ENCODE measurements at regions not wholly inside any gene's neighbourhood (a gene's known extent, or its start where the extent isn't known, plus 50 kb on each side); places are given as distances from the start of the nearest gene placed in this dataset.
"Not testable (repeated sequence)": the region's sequence is repeated elsewhere in the genome, so short reads cannot be mapped to it uniquely, and the experiment has no call there.

- peaks cover 3% of the 10 kb centered on the region for H3K27me3 Mint-ChIP-seq
- H3K9me3 Mint-ChIP-seq (ENCODE audit: low read depth): no peaks in the 10 kb centered on the region
- ATAC-seq: no peak
- no peak overlapping the region for H3K4me3 Mint-ChIP-seq
- no peaks in the 10 kb centered on the region for H3K4me1 Mint-ChIP-seq
- CTCF ChIA-PET: no interaction called here
- H3K27ac Mint-ChIP-seq: no peak overlapping the region
- no peaks in the 10 kb centered on the region for H3K36me3 Mint-ChIP-seq
- no peak for DNase-seq
Observed at GRCh38 chr10:44118500-44118899, 266.4 kb downstream of the CXCL12 start.

GRCh38 chr10:44116474-44116873 lies 268.4 kb downstream of the CXCL12 start:
- H3K4me3 Mint-ChIP-seq: no peak overlapping the region
- ATAC-seq (no peak), DNase-seq (no peak)
- no peaks in the 10 kb centered on the region for H3K4me1 Mint-ChIP-seq
- H3K36me3 Mint-ChIP-seq: no peaks in the 10 kb centered on the region
- no peak overlapping the region for H3K27ac Mint-ChIP-seq
- H3K27me3 Mint-ChIP-seq: peaks cover 3% of the 10 kb centered on the region
- H3K9me3 Mint-ChIP-seq (ENCODE audit: low read depth): no peaks in the 10 kb centered on the region
- CTCF ChIA-PET: no interaction called here

- CTCF ChIA-PET: no interaction called here
- DNase-seq (no peak), ATAC-seq (no peak)
- Mint-ChIP-seq H3K27ac (no peak overlapping the region), H3K27me3 (peaks cover 3% of the 10 kb centered on the region), H3K36me3 (no peaks in the 10 kb centered on the region), H3K9me3 (ENCODE audit: low read depth) (no peaks in the 10 kb centered on the region), H3K4me3 (no peak overlapping the region), H3K4me1 (no peaks in the 10 kb centered on the region)
Observed at GRCh38 chr10:44115516-44115915, 269.4 kb downstream of the CXCL12 start.

- peaks cover 3% of the 10 kb centered on the region for H3K27me3 Mint-ChIP-seq
- no peak overlapping the region for H3K4me3 Mint-ChIP-seq
- ATAC-seq (no peak), DNase-seq (no peak)
- H3K9me3 Mint-ChIP-seq (ENCODE audit: low read depth): no peaks in the 10 kb centered on the region
- CTCF ChIA-PET: no interaction called here
- H3K36me3 Mint-ChIP-seq: no peaks in the 10 kb centered on the region
- no peak overlapping the region for H3K27ac Mint-ChIP-seq
- H3K4me1 Mint-ChIP-seq: no peaks in the 10 kb centered on the region
Observed at GRCh38 chr10:44114441-44114840, 270.5 kb downstream of the CXCL12 start.

- not testable (repeated sequence) for ATAC-seq, H3K36me3 Mint-ChIP-seq
Observed at GRCh38 chr10:44112280-44112679, 272.6 kb downstream of the CXCL12 start.

GRCh38 chr10:44105696-44106095 lies 279.2 kb downstream of the CXCL12 start:
- DNase-seq (no peak), ATAC-seq (no peak)
- Mint-ChIP-seq H3K36me3 (no peaks in the 10 kb centered on the region), H3K4me3 (no peak overlapping the region), H3K9me3 (ENCODE audit: low read depth) (no peaks in the 10 kb centered on the region), H3K4me1 (no peaks in the 10 kb centered on the region), H3K27me3 (no peaks in the 10 kb centered on the region), H3K27ac (no peak overlapping the region)
- CTCF ChIA-PET: no interaction called here

More at GRCh38 chr10:44112280-44112679, 272.6 kb downstream of the CXCL12 start:
- DNase-seq; H3K4me3 Mint-ChIP-seq; H3K4me1 Mint-ChIP-seq; CTCF ChIA-PET; H3K27me3 Mint-ChIP-seq; H3K27ac Mint-ChIP-seq; H3K9me3 Mint-ChIP-seq (ENCODE audit: low read depth): not testable (repeated sequence)

GRCh38 chr10:44102726-44103255 lies 282.1 kb downstream of the CXCL12 start:
- Mint-ChIP-seq H3K4me1 (no peaks in the 10 kb centered on the region), H3K36me3 (no peaks in the 10 kb centered on the region), H3K27ac (no peak overlapping the region), H3K27me3 (no peaks in the 10 kb centered on the region), H3K9me3 (ENCODE audit: low read depth) (no peaks in the 10 kb centered on the region), H3K4me3 (no peak overlapping the region)
- CTCF ChIA-PET: interaction anchor here (0.6 kb wide), 1 partner anchor 744 kb away, joined by 4 read pairs; no protein-coding TSS in a partner anchor
- no peak for ATAC-seq
- DNase-seq: no peak

GRCh38 chr10:44101082-44101481 lies 283.8 kb downstream of the CXCL12 start:
- ATAC-seq (no peak), DNase-seq (no peak)
- CTCF ChIA-PET: no interaction called here
- Mint-ChIP-seq H3K4me1 (no peaks in the 10 kb centered on the region), H3K4me3 (no peak overlapping the region), H3K9me3 (ENCODE audit: low read depth) (no peaks in the 10 kb centered on the region), H3K27me3 (no peaks in the 10 kb centered on the region), H3K27ac (no peak overlapping the region), H3K36me3 (no peaks in the 10 kb centered on the region)

GRCh38 chr10:44099511-44099910 lies 285.4 kb downstream of the CXCL12 start:
- Mint-ChIP-seq H3K4me3 (no peak overlapping the region), H3K27ac (no peak overlapping the region), H3K27me3 (no peaks in the 10 kb centered on the region), H3K9me3 (ENCODE audit: low read depth) (no peaks in the 10 kb centered on the region), H3K36me3 (no peaks in the 10 kb centered on the region), H3K4me1 (no peaks in the 10 kb centered on the region)
- CTCF ChIA-PET: no interaction called here
- DNase-seq (no peak), ATAC-seq (no peak)

- DNase-seq; H3K36me3 Mint-ChIP-seq; H3K27ac Mint-ChIP-seq; H3K4me3 Mint-ChIP-seq; H3K4me1 Mint-ChIP-seq; H3K9me3 Mint-ChIP-seq (ENCODE audit: low read depth); ATAC-seq; H3K27me3 Mint-ChIP-seq; CTCF ChIA-PET: not testable (repeated sequence)
Observed at GRCh38 chr10:44096217-44096616, 288.7 kb downstream of the CXCL12 start.

GRCh38 chr10:44089671-44090070 lies 295.2 kb downstream of the CXCL12 start:
- no peak for DNase-seq
- Mint-ChIP-seq H3K9me3 (ENCODE audit: low read depth) (no peaks in the 10 kb centered on the region), H3K27ac (no peak overlapping the region), H3K36me3 (no peaks in the 10 kb centered on the region), H3K27me3 (peaks cover 5% of the 10 kb centered on the region), H3K4me3 (no peak overlapping the region), H3K4me1 (no peaks in the 10 kb centered on the region)
- CTCF ChIA-PET: no interaction called here
- ATAC-seq: no peak

GRCh38 chr10:44087403-44087802 lies 297.5 kb downstream of the CXCL12 start:
- ATAC-seq (no peak), DNase-seq (no peak)
- H3K4me1 Mint-ChIP-seq: no peaks in the 10 kb centered on the region
- CTCF ChIA-PET: no interaction called here
- H3K27ac Mint-ChIP-seq: no peak overlapping the region
- H3K36me3 Mint-ChIP-seq: no peaks in the 10 kb centered on the region
- H3K9me3 Mint-ChIP-seq (ENCODE audit: low read depth): no peaks in the 10 kb centered on the region
- peaks cover 2% of the 10 kb centered on the region for H3K27me3 Mint-ChIP-seq
- no peak overlapping the region for H3K4me3 Mint-ChIP-seq

GRCh38 chr10:44083719-44084400 lies 301.0 kb downstream of the CXCL12 start:
- DNase-seq (no peak), ATAC-seq (no peak)
- no peaks in the 10 kb centered on the region for H3K9me3 Mint-ChIP-seq (ENCODE audit: low read depth)
- peaks cover 2% of the 10 kb centered on the region for H3K27me3 Mint-ChIP-seq
- H3K4me3 Mint-ChIP-seq: no peak overlapping the region
- no peak overlapping the region for H3K27ac Mint-ChIP-seq
- no peaks in the 10 kb centered on the region for H3K4me1 Mint-ChIP-seq
- H3K36me3 Mint-ChIP-seq: no peaks in the 10 kb centered on the region
- CTCF ChIA-PET: no interaction called here

GRCh38 chr10:44071479-44071878 lies 313.4 kb downstream of the CXCL12 start:
- H3K4me1 Mint-ChIP-seq: no peaks in the 10 kb centered on the region
- no peaks in the 10 kb centered on the region for H3K27me3 Mint-ChIP-seq
- no peak for DNase-seq
- no peaks in the 10 kb centered on the region for H3K36me3 Mint-ChIP-seq
- CTCF ChIA-PET: no interaction called here
- H3K4me3 Mint-ChIP-seq: no peak overlapping the region
- no peaks in the 10 kb centered on the region for H3K9me3 Mint-ChIP-seq (ENCODE audit: low read depth)
- H3K27ac Mint-ChIP-seq: no peak overlapping the region
- no peak for ATAC-seq

GRCh38 chr10:44070282-44070681 lies 314.6 kb downstream of the CXCL12 start:
- no peaks in the 10 kb centered on the region for H3K27me3 Mint-ChIP-seq
- H3K4me3 Mint-ChIP-seq: no peak overlapping the region
- ATAC-seq: no peak
- DNase-seq: no peak
- CTCF ChIA-PET: no interaction called here
- no peak overlapping the region for H3K27ac Mint-ChIP-seq
- no peaks in the 10 kb centered on the region for H3K4me1 Mint-ChIP-seq
- H3K36me3 Mint-ChIP-seq: no peaks in the 10 kb centered on the region
- no peaks in the 10 kb centered on the region for H3K9me3 Mint-ChIP-seq (ENCODE audit: low read depth)
